GM10248 (cell line): ENCODE measurements at regions not wholly inside any gene's neighbourhood (a gene's known extent, or its start where the extent isn't known, plus 50 kb on each side); places are given as distances from the start of the nearest gene placed in this dataset.

Experiments
- CTCF ChIA-PET: fragments of 300-600 bp; sonication (Branson Sonifier 250); formaldehyde crosslinking; extraction: SDS; loops from one replicate; lab custom pipeline; 2021; ENCODE audit warnings: antibody characterized with exemption; lab: Yijun Ruan, JAX
- POLR2A ChIA-PET: fragments of 350-650 bp; sonication (Branson Sonifier 250); formaldehyde crosslinking; extraction: SDS; loops from one replicate; lab custom pipeline; 2020; ENCODE audit warnings: antibody characterized with exemption; lab: Yijun Ruan, JAX
- DNase-seq: peaks from one replicate; pipeline ENCODE4 v3.0.0; 2012; ENCODE audit errors: extremely low spot score
- CTCF ChIP-seq: IDR thresholded peaks from 2 replicates; pipeline ENCODE4 v1.5.1; 2012; ENCODE audit warnings: mild to moderate bottlenecking, low read depth; ENCODE audit errors: extremely low read depth, missing control alignments, control extremely low read depth

GRCh38 chr10:2214092-2214491, 476.8 kb upstream of the ADARB2 start:
- ChIA-PET POLR2A (no interaction called here), CTCF (interaction anchor here (1.0 to 1.2 kb wide), 2 partner anchors 8 to 18 kb away, joined by 3 to 4 read pairs; no protein-coding TSS in a partner anchor)
- TF ChIP-seq CTCF = no peak
- DNase-seq = no peak

GRCh38 chr10:2212244-2212834, 475.0 kb upstream of the ADARB2 start:
- no peak for TF ChIP-seq CTCF
- DNase-seq = no peak
- CTCF ChIA-PET = no interaction called here
- POLR2A ChIA-PET = no interaction called here

- no peak for DNase-seq
- TF ChIP-seq CTCF = no peak
- POLR2A ChIA-PET = no interaction called here
- CTCF ChIA-PET = interaction anchor here (1.3 to 1.4 kb wide), 2 partner anchors 9 to 16 kb away, joined by 3 to 4 read pairs; no protein-coding TSS in a partner anchor
These were observed 472.8 kb upstream of the ADARB2 start for GRCh38 chr10:2210088-2210487.

- TF ChIP-seq CTCF = no peak
- ChIA-PET POLR2A (no interaction called here), CTCF (no interaction called here)
- no peak for DNase-seq
These were observed 470.8 kb upstream of the ADARB2 start for GRCh38 chr10:2208106-2208505.

- CTCF ChIA-PET = no interaction called here
These were observed 470.1 kb upstream of the ADARB2 start for GRCh38 chr10:2207246-2207922.

GRCh38 chr10:2205406-2205805, 468.1 kb upstream of the ADARB2 start:
- no peak for TF ChIP-seq CTCF
- POLR2A ChIA-PET = no interaction called here

More at GRCh38 chr10:2207246-2207922, 470.1 kb upstream of the ADARB2 start:
- POLR2A ChIA-PET = no interaction called here
- no peak for TF ChIP-seq CTCF
- no peak for DNase-seq

GRCh38 chr10:2202401-2202800, 465.1 kb upstream of the ADARB2 start:
- POLR2A ChIA-PET = no interaction called here
- CTCF ChIA-PET = no interaction called here
- no peak for DNase-seq
- no peak for TF ChIP-seq CTCF

More at GRCh38 chr10:2205406-2205805, 468.1 kb upstream of the ADARB2 start:
- CTCF ChIA-PET = no interaction called here
- DNase-seq = no peak
